Sigmoid colon (tissue), 3 donors: ENCODE measurements at regions not wholly inside any gene's neighbourhood (a gene's known extent, or its start where the extent isn't known, plus 50 kb on each side); places are given as distances from the start of the nearest gene placed in this dataset.

Experiments
- POLR2A ChIP-seq, 2 donors: fragments of 450-650 bp; IDR thresholded peaks; one replicate each; pipeline ENCODE4 v1.6.1; 2016; ENCODE audit warnings: antibody characterized with exemption in 2 of 2, mild to moderate bottlenecking in 2 of 2, moderate library complexity in 2 of 2
- TF ChIP-seq, protein P1 (sequence below), 4 experiments: fragments of 450-650 bp in 3 of 4; fragments of 200-600 bp in 1 of 4; IDR thresholded peaks; one replicate each; pipeline ENCODE4 v1.5.1; 2016 to 2019; ENCODE audit warnings: antibody characterized with exemption in 4 of 4, mild to moderate bottlenecking in 3 of 4, moderate library complexity in 2 of 4

DNA sequence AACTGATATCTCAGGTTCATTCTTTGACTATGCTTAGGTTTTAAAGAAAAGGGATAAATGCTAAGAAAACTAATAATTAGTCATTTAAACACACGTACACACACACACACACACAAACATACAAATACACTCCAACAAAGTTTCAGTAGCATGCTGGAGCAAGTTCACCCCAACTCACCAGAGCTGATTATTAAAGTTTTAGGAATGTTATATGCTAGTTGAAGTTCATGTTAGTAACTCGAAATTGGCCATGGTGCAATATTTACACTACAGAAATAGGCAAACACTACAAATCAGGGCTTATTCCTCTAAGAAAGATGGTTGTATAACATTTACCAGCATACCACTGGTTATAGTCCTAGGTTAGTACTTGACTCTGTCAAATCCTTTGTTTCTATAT, 384.0 kb upstream of the DIPK2B start:
- TF ChIP-seq, protein P1, sequence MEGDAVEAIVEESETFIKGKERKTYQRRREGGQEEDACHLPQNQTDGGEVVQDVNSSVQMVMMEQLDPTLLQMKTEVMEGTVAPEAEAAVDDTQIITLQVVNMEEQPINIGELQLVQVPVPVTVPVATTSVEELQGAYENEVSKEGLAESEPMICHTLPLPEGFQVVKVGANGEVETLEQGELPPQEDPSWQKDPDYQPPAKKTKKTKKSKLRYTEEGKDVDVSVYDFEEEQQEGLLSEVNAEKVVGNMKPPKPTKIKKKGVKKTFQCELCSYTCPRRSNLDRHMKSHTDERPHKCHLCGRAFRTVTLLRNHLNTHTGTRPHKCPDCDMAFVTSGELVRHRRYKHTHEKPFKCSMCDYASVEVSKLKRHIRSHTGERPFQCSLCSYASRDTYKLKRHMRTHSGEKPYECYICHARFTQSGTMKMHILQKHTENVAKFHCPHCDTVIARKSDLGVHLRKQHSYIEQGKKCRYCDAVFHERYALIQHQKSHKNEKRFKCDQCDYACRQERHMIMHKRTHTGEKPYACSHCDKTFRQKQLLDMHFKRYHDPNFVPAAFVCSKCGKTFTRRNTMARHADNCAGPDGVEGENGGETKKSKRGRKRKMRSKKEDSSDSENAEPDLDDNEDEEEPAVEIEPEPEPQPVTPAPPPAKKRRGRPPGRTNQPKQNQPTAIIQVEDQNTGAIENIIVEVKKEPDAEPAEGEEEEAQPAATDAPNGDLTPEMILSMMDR (IDR thresholded peaks at IDR 0.05): no peak
- no peak for TF ChIP-seq POLR2A (IDR thresholded peaks at IDR 0.05)
